Lung (tissue), 11 donors: ENCODE measurements at regions not wholly inside any gene's neighbourhood (a gene's known extent, or its start where the extent isn't known, plus 50 kb on each side); places are given as distances from the start of the nearest gene placed in this dataset.

Experiments used
- ATAC-seq: fragments of 200-7000 bp; cut with Tn5 transposase; one replicate; pipeline ENCODE4 v1.9.1; 2020; ENCODE audit warnings: moderate number of reproducible peaks; ENCODE audit not compliant: insufficient read depth, low FRiP score
- DNase-seq, 3 donors: peaks; one replicate each; pipeline ENCODE4 v3.0.0-alpha.2; 2013 to 2017
- H3K27ac ChIP-seq, 2 donors: one replicate each; pipeline ENCODE4 v1.5.1; 2013; ENCODE audit warnings: mild to moderate bottlenecking in 2 of 2, moderate library complexity in 2 of 2, control low read depth in 1 of 2, inconsistent platforms in 1 of 2, low read depth in 1 of 2, low read length in 1 of 2
- H3K27me3 ChIP-seq, 3 donors: one replicate each; pipeline ENCODE4 v1.5.1; 2013; ENCODE audit warnings: low read length in 2 of 3; ENCODE audit not compliant: control insufficient read depth in 3 of 3, insufficient read depth in 3 of 3
- H3K36me3 ChIP-seq, 4 donors: one replicate each; pipeline ENCODE4 v1.5.1; 2013; ENCODE audit warnings: low read length in 4 of 4, mild to moderate bottlenecking in 1 of 4, moderate library complexity in 1 of 4; ENCODE audit not compliant: control insufficient read depth in 4 of 4, insufficient read depth in 4 of 4
- H3K4me1 ChIP-seq, 5 donors: one replicate each; pipeline ENCODE4 v1.5.1; 2013; ENCODE audit warnings: low read length in 5 of 5, mild to moderate bottlenecking in 2 of 5, moderate library complexity in 1 of 5; ENCODE audit not compliant: control insufficient read depth in 5 of 5, insufficient read depth in 5 of 5
- H3K4me3 ChIP-seq: one replicate; pipeline ENCODE4 v1.5.1; 2013; ENCODE audit warnings: mild to moderate bottlenecking, control low read depth, moderate library complexity
- H3K9ac ChIP-seq, 2 donors: one replicate each; pipeline ENCODE4 v1.5.1; 2013; ENCODE audit warnings: low read length in 2 of 2, control low read depth in 1 of 2; ENCODE audit not compliant: insufficient read depth in 1 of 2
- H3K9me3 ChIP-seq, 4 donors: one replicate each; pipeline ENCODE4 v1.5.1; 2013; ENCODE audit warnings: low read length in 3 of 4, mild to moderate bottlenecking in 1 of 4, moderate library complexity in 1 of 4; ENCODE audit not compliant: control insufficient read depth in 4 of 4, insufficient read depth in 3 of 4
- WGBS, 2 donors: extraction: QIAGEN DNeasy Blood & Tissue Kit; methylation state at CpG; one replicate each; pipeline ENCODE4 v1.1.7; 2013; 5-methylcytosine and 5-hydroxymethylcytosine counted together
- TF ChIP-seq, protein P1 (sequence below): IDR thresholded peaks from 2 replicates; pipeline ENCODE4 v1.5.1; 2012; ENCODE audit warnings: mild to moderate bottlenecking; ENCODE audit errors: control extremely low read depth, extremely low read depth
- donor health status: control.
- donor health status: control.
- donor health status: Bipolar disorder and iron deficiency.
- donor health status: healthy.
- donor health status: DM: yes; HTN: yes; CAD: no.

GRCh38 chr20:52654567-52654966, 317.6 kb upstream of the TSHZ2 start:
- ATAC-seq (no peak), DNase-seq (no peak)
- no peaks in the 10 kb centered on the region for H3K36me3 ChIP-seq
- H3K4me3 ChIP-seq: no peak overlapping the region
- H3K4me1 ChIP-seq: peaks cover 0 to 33% (median 0%) of the 10 kb centered on the region in 5 donors
- H3K9me3 ChIP-seq: no peaks in the 10 kb centered on the region
- H3K27ac ChIP-seq: no peak overlapping the region
- TF ChIP-seq, protein P1, sequence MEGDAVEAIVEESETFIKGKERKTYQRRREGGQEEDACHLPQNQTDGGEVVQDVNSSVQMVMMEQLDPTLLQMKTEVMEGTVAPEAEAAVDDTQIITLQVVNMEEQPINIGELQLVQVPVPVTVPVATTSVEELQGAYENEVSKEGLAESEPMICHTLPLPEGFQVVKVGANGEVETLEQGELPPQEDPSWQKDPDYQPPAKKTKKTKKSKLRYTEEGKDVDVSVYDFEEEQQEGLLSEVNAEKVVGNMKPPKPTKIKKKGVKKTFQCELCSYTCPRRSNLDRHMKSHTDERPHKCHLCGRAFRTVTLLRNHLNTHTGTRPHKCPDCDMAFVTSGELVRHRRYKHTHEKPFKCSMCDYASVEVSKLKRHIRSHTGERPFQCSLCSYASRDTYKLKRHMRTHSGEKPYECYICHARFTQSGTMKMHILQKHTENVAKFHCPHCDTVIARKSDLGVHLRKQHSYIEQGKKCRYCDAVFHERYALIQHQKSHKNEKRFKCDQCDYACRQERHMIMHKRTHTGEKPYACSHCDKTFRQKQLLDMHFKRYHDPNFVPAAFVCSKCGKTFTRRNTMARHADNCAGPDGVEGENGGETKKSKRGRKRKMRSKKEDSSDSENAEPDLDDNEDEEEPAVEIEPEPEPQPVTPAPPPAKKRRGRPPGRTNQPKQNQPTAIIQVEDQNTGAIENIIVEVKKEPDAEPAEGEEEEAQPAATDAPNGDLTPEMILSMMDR: no peak
- no peak overlapping the region for H3K9ac ChIP-seq
- WGBS, 2 donors: 11 to 24% methylated on average over 2 of the region's 2 CpGs
- no peaks in the 10 kb centered on the region for H3K27me3 ChIP-seq

DNA sequence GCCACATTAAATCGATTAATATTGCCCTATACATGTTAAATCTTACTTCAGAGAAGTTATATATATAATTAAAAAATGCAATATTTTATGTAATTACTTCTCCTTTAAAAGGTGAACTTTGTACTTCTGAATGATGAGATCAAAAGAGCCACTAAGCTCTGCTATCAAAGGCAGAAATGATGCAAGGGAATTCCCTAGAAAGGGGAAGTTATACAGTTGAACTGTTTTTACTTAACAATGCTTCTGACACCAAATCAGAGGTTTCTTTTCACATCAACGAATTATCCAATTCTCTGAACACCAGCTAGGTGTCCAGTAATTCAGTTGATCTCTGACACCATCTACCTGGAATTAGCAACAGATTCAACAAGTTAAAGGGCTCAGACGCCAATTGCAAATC, 319.9 kb upstream of the TSHZ2 start:
- Histone ChIP-seq H3K9ac (no peak overlapping the region), H3K36me3 (no peaks in the 10 kb centered on the region), H3K4me1 (peaks cover 0 to 33% (median 0%) of the 10 kb centered on the region in 5 donors), H3K9me3 (no peaks in the 10 kb centered on the region), H3K27ac (no peak overlapping the region), H3K4me3 (no peak overlapping the region), H3K27me3 (peaks cover 0 to 4% (median 0%) of the 10 kb centered on the region in 3 donors)
- ATAC-seq: no peak
- 71 to 73% methylated on average over 3 of the region's 3 CpGs for WGBS, 2 donors
- TF ChIP-seq, protein P1: no peak
- DNase-seq: no peak

GRCh38 chr20:52649727-52650126, 322.4 kb upstream of the TSHZ2 start:
- DNase-seq: no peak
- peaks cover 0 to 15% (median 0%) of the 10 kb centered on the region in 5 donors for H3K4me1 ChIP-seq
- H3K9me3 ChIP-seq: no peaks in the 10 kb centered on the region
- no peaks in the 10 kb centered on the region for H3K36me3 ChIP-seq
- ATAC-seq: no peak
- H3K9ac ChIP-seq: no peak overlapping the region
- TF ChIP-seq, protein P1: no peak
- H3K4me3 ChIP-seq: no peak overlapping the region
- no peak overlapping the region for H3K27ac ChIP-seq
- H3K27me3 ChIP-seq: peaks cover 0 to 7% (median 0%) of the 10 kb centered on the region in 3 donors

GRCh38 chr20:52645822-52646221, 326.3 kb upstream of the TSHZ2 start:
- H3K4me1 ChIP-seq: no peaks in the 10 kb centered on the region
- ATAC-seq (no peak), DNase-seq (no peak)
- H3K9ac ChIP-seq: no peak overlapping the region
- no peak overlapping the region for H3K4me3 ChIP-seq
- WGBS, 2 donors: 88 to 95% methylated on average over 1 of the region's 1 CpG
- H3K27ac ChIP-seq: no peak overlapping the region
- H3K9me3 ChIP-seq: no peaks in the 10 kb centered on the region
- TF ChIP-seq, protein P1: no peak
- H3K27me3 ChIP-seq: peaks cover 0 to 7% (median 0%) of the 10 kb centered on the region in 3 donors
- H3K36me3 ChIP-seq: no peaks in the 10 kb centered on the region
